ENCODE measurements at regions not wholly inside any gene's neighbourhood (a gene's known extent, or its start where the extent isn't known, plus 50 kb on each side); places are given as distances from the start of the nearest gene placed in this dataset.

GRCh38 chr22:33109514-33110430, 51.6 kb upstream of the SYN3 start:
- no peak overlapping the region for H3K4me2 ChIP-seq (ENCODE audit: control insufficient read depth, extremely low read depth, insufficient read depth, low read depth, low read length)
- TF ChIP-seq EZH2 (IDR thresholded peaks at IDR 0.05; ENCODE audit: low read length) (no peak), CTCF (optimal IDR thresholded peaks at IDR 0.05 in 1 of 3, IDR thresholded peaks at IDR 0.05 in 1 of 3, conservative IDR thresholded peaks at IDR 0.05 in 1 of 3; ENCODE audit: extremely low read depth in 1 of 3, insufficient read depth in 2 of 3, low read length in 3 of 3) (no peak)
- H3K9ac ChIP-seq (ENCODE audit: control insufficient read depth, extremely low read depth, insufficient read depth, low read length), result no peak overlapping the region
- FAIRE-seq, result peak; percentile 58
- H3K79me2 ChIP-seq (ENCODE audit: control insufficient read depth, insufficient read depth, low read length), result no peaks in the 10 kb centered on the region
- H3K27me3 ChIP-seq (ENCODE audit: control insufficient read depth, extremely low read depth, insufficient read depth, low read length), result no peaks in the 10 kb centered on the region
- H3K27ac ChIP-seq (ENCODE audit: control insufficient read depth, insufficient read depth, low read length), result no peak overlapping the region
- H3K4me3 ChIP-seq (ENCODE audit: control insufficient read depth in 2 of 3, extremely low read depth in 1 of 3, insufficient read depth in 2 of 3, low read depth in 1 of 3, low read length in 3 of 3), result no peak overlapping the region
- dilution Hi-C loops (cut with MboI; ENCODE audit: extremely low pct_ligation_motif_present, low sequenced_read_pairs), result no loop called here
- DNase-seq (ENCODE audit: low read depth, low spot score), result no peak
- no peaks in the 10 kb centered on the region for H3K9me3 ChIP-seq (ENCODE audit: control insufficient read depth, low read depth, low read length)
- no peaks in the 10 kb centered on the region for H3K9me1 ChIP-seq (ENCODE audit: control insufficient read depth, extremely low read depth, insufficient read depth, low read length)
- H4K20me1 ChIP-seq (ENCODE audit: control insufficient read depth, extremely low read depth, insufficient read depth, low read length), result no peaks in the 10 kb centered on the region
- no peaks in the 10 kb centered on the region for H3K36me3 ChIP-seq (ENCODE audit: control insufficient read depth in 2 of 2, extremely low read depth in 1 of 2, insufficient read depth in 2 of 2, low read length in 2 of 2)
- no peak overlapping the region for H2AFZ ChIP-seq (ENCODE audit: control insufficient read depth, low read length)
- peaks cover 42% of the 10 kb centered on the region for H3K4me1 ChIP-seq (ENCODE audit: control insufficient read depth, extremely low read depth, insufficient read depth, low read length)

- Histone ChIP-seq H3K27ac (ENCODE audit: control insufficient read depth, insufficient read depth, low read length) (no peak overlapping the region), H4K20me1 (ENCODE audit: control insufficient read depth, extremely low read depth, insufficient read depth, low read length) (no peaks in the 10 kb centered on the region), H3K27me3 (ENCODE audit: control insufficient read depth, extremely low read depth, insufficient read depth, low read length) (no peaks in the 10 kb centered on the region), H3K9ac (ENCODE audit: control insufficient read depth, extremely low read depth, insufficient read depth, low read length) (no peak overlapping the region), H3K4me2 (ENCODE audit: control insufficient read depth, extremely low read depth, insufficient read depth, low read depth, low read length) (peak overlapping the region; percentile 57), H3K4me1 (ENCODE audit: control insufficient read depth, extremely low read depth, insufficient read depth, low read length) (peaks cover 35% of the 10 kb centered on the region), H3K36me3 (ENCODE audit: control insufficient read depth in 2 of 2, extremely low read depth in 1 of 2, insufficient read depth in 2 of 2, low read length in 2 of 2) (no peaks in the 10 kb centered on the region), H3K4me3 (ENCODE audit: control insufficient read depth in 2 of 3, extremely low read depth in 1 of 3, insufficient read depth in 2 of 3, low read depth in 1 of 3, low read length in 3 of 3) (no peak overlapping the region), H3K9me1 (ENCODE audit: control insufficient read depth, extremely low read depth, insufficient read depth, low read length) (no peaks in the 10 kb centered on the region), H3K79me2 (ENCODE audit: control insufficient read depth, insufficient read depth, low read length) (no peaks in the 10 kb centered on the region), H3K9me3 (ENCODE audit: control insufficient read depth, low read depth, low read length) (no peaks in the 10 kb centered on the region), H2AFZ (ENCODE audit: control insufficient read depth, low read length) (no peak overlapping the region)
- TF ChIP-seq CTCF (optimal IDR thresholded peaks at IDR 0.05 in 1 of 3, IDR thresholded peaks at IDR 0.05 in 1 of 3, conservative IDR thresholded peaks at IDR 0.05 in 1 of 3; ENCODE audit: extremely low read depth in 1 of 3, insufficient read depth in 2 of 3, low read length in 3 of 3), result no peak
- TF ChIP-seq EZH2 (IDR thresholded peaks at IDR 0.05; ENCODE audit: low read length), result no peak
- FAIRE-seq, result peak; percentile 78
- dilution Hi-C loops (cut with MboI; ENCODE audit: extremely low pct_ligation_motif_present, low sequenced_read_pairs), result no loop called here
- no peak for DNase-seq (ENCODE audit: low read depth, low spot score)
These were observed 49.9 kb upstream of the SYN3 start for GRCh38 chr22:33108037-33108436.

Small RNA genes lying in the stretch of these regions (small RNA-seq; reads per million reads assigned to genes)
- 0 reads per million in 3 experiments for gene Z82198.3 (ENCODE audit: insufficient read length in 3 of 3, low read depth in 3 of 3, low replicate concordance in 1 of 3)

Measured in keratinocyte (primary cell).